ENCODE measurements at regions not wholly inside any gene's neighbourhood (a gene's known extent, or its start where the extent isn't known, plus 50 kb on each side); places are given as distances from the start of the nearest gene placed in this dataset.

DNA sequence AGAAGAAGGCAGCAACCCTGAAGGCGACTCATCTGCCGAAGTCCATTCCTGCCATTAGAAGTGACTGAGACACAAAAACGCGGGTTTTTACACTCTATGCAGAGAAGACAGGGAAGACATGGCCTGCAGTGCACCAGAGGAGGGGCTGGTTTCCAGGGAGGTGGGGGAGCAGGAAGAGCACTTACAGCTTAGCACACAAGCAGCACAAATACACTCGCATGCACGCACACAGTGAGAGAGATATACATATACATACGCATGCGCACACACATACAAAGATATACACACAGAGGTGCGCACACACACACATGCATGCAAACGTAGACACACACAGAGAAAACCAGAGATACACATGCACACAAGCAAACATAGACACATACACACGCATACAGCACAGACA lies 210.9 kb upstream of the CSF3R start:
- no peak overlapping the region for H3K27ac Mint-ChIP-seq (ENCODE audit: low read depth)
- no peaks in the 10 kb centered on the region for H3K36me3 Mint-ChIP-seq (ENCODE audit: insufficient read depth)
- no peak for ATAC-seq (replicated peaks; ENCODE audit: extremely low read depth, poor library complexity, severe bottlenecking)
- no peak for DNase-seq (ENCODE audit: low spot score in 2 of 2)
- H3K27me3 Mint-ChIP-seq: peaks cover 26% of the 10 kb centered on the region
- no peak overlapping the region for H3K4me3 Mint-ChIP-seq
- no peaks in the 10 kb centered on the region for H3K9me3 Mint-ChIP-seq
- no peaks in the 10 kb centered on the region for H3K4me1 Mint-ChIP-seq

DNA sequence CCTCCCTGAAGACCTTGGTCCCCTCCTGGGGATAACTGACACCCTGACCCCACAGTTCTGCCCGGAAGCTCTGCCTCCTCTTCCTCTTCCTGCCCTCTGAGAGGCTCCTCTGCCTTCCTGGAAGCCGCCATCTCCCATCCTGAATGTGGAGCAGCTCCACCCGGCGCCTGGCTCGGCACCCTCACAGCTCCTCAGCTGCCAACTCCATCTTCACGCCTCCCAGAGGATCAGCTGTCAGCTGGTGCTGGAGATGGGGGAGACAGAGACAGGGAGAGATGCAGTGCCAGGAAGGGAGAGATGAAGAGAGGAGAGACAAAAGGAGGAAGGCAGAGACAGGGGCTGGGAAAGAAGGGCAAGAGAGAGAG lies 210.4 kb upstream of the CSF3R start:
- no peak overlapping the region for H3K4me3 Mint-ChIP-seq
- DNase-seq (ENCODE audit: low spot score in 2 of 2) (no peak), ATAC-seq (replicated peaks; ENCODE audit: extremely low read depth, poor library complexity, severe bottlenecking) (no peak)
- no peaks in the 10 kb centered on the region for H3K9me3 Mint-ChIP-seq
- H3K4me1 Mint-ChIP-seq: no peaks in the 10 kb centered on the region
- peaks cover 29% of the 10 kb centered on the region for H3K27me3 Mint-ChIP-seq
- H3K27ac Mint-ChIP-seq (ENCODE audit: low read depth): no peak overlapping the region
- no peaks in the 10 kb centered on the region for H3K36me3 Mint-ChIP-seq (ENCODE audit: insufficient read depth)

DNA sequence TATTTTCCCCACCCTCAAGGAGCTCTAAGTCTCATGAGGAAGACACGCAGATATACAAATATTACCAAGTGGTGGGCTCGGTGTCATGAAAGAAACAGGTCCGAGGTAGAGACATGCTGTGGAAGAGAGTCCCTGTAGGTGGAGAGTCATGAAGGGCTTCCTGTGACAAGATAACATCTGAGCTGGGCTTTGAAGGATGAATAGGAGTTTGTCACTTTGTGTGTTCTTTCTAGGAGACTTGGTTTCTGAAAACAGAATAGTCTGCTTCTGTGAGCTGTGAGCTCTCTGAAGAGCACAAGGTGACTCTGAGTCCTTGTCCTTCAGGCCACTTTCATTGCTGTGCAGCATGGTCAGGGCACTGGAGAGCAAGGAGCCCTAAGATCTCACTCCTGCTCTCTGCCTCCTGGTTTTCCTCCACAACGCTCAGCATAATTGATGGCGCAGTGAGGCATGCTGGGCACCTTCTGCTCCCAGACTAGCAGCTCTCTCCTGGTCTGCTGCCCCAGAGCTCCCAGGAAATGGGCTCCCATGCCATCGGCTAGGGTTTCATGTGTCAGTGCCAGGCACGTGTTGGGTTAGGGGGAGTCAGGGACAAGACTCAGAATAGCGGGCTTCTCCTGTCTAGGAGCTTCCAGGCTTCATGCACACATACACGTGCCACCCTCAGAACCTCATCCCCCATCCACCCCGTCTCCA lies 209.9 kb upstream of the CSF3R start:
- H3K36me3 Mint-ChIP-seq (ENCODE audit: insufficient read depth): no peaks in the 10 kb centered on the region
- no peaks in the 10 kb centered on the region for H3K4me1 Mint-ChIP-seq
- H3K4me3 Mint-ChIP-seq: no peak overlapping the region
- no peak for ATAC-seq (replicated peaks; ENCODE audit: extremely low read depth, poor library complexity, severe bottlenecking)
- H3K27ac Mint-ChIP-seq (ENCODE audit: low read depth): no peak overlapping the region
- DNase-seq (ENCODE audit: low spot score in 2 of 2): no peak
- H3K27me3 Mint-ChIP-seq: peaks cover 34% of the 10 kb centered on the region
- H3K9me3 Mint-ChIP-seq: no peaks in the 10 kb centered on the region

DNA sequence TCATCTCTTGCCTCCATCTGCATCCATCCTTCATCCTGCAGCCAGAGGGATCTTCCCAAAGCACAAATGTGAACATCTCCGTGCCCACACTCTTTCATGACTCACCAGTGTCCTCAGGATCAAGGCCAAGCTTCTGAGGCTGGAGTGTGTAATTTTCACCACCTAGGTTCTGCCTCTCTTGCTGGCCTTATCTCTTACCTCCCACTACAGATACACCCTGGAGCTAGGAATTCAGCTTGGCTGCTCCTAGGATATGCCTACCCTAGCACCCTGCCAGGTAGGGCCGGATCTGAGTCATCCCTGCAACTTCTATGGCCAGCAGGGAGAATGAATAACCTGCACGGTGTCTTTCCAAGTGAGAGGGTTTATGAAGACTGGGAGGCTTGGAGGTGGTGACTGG lies 208.7 kb upstream of the CSF3R start:
- Mint-ChIP-seq H3K4me1 (no peaks in the 10 kb centered on the region), H3K27me3 (peaks cover 41% of the 10 kb centered on the region), H3K9me3 (no peaks in the 10 kb centered on the region), H3K36me3 (ENCODE audit: insufficient read depth) (no peaks in the 10 kb centered on the region), H3K27ac (ENCODE audit: low read depth) (no peak overlapping the region), H3K4me3 (no peak overlapping the region)
- DNase-seq (ENCODE audit: low spot score in 2 of 2) (no peak), ATAC-seq (replicated peaks; ENCODE audit: extremely low read depth, poor library complexity, severe bottlenecking) (no peak)

DNA sequence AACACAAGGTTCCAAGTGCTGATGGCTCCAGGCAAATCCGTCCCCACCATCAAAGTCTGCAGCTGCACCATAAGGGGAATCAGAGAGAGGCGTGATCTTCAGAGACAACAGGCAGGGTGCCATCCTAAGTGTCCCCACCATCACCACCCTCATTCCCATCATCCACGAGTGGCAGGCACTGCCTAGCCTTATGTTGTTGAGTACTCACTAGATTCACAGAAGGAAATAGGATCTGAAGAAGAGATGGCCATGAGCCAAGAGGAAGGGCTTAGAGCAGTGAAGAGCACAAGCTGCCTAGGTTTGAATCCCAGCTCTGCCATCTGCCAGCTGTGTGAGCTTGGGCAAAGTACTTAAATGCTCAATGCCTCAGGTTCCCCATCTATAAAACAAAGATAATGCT lies 207.3 kb upstream of the CSF3R start:
- no peaks in the 10 kb centered on the region for H3K4me1 Mint-ChIP-seq
- no peak overlapping the region for H3K4me3 Mint-ChIP-seq
- no peak for DNase-seq (ENCODE audit: low spot score in 2 of 2)
- H3K27ac Mint-ChIP-seq (ENCODE audit: low read depth): no peak overlapping the region
- H3K9me3 Mint-ChIP-seq: no peaks in the 10 kb centered on the region
- ATAC-seq (replicated peaks; ENCODE audit: extremely low read depth, poor library complexity, severe bottlenecking): no peak
- H3K36me3 Mint-ChIP-seq (ENCODE audit: insufficient read depth): no peaks in the 10 kb centered on the region
- peaks cover 31% of the 10 kb centered on the region for H3K27me3 Mint-ChIP-seq

DNA sequence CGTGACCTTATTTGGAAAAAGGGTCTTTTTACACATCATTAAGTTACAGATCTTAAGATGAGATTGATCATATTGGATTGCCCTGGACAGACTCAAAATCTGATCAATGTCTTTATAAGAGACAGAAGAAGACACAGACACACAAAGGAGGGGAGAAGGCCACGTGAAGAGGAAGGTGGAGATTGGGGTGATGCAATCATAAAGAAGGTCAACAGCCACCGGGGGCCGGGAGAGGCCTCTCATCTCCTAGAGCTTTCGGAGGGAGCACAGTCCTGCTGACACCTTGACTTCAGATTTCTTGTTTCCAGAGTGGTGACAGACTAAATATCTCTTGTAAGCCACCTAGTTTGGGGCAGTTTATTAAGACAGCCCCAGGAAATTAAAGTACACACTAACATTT lies 204.6 kb upstream of the CSF3R start:
- Mint-ChIP-seq H3K4me3 (no peak overlapping the region), H3K36me3 (ENCODE audit: insufficient read depth) (no peaks in the 10 kb centered on the region), H3K9me3 (no peaks in the 10 kb centered on the region), H3K4me1 (no peaks in the 10 kb centered on the region), H3K27me3 (peaks cover 33% of the 10 kb centered on the region), H3K27ac (ENCODE audit: low read depth) (no peak overlapping the region)
- ATAC-seq (replicated peaks; ENCODE audit: extremely low read depth, poor library complexity, severe bottlenecking) (no peak), DNase-seq (ENCODE audit: low spot score in 2 of 2) (no peak)

DNA sequence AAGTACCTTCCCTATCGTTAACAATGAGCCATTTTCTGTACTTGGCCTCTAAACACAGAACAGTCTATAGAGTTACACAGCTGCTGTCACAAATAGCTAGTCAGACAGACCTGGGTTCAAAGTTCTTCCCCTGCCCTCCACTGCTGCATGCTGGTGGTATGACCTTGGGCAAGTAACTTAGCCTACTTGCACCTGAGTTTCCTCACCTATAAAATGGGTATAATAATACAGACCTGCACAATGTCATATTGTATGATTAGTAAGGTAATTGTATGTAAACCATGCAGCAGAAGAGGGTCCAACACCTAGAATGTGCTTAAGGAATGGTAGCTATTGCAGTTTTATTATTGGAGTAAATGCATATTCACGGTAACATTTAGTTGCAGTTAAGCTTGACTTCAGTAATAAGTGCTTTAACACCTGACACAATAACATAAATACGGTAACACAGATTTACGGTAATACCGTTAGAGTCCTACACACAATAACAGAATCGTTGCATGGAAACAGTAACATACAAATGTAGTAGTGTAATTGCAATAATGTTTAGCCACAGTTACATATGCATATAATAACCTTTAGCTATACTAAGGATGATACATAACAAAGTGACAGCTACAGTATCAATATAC lies 193.3 kb upstream of the CSF3R start:
- H3K27me3 Mint-ChIP-seq: peaks cover 24% of the 10 kb centered on the region
- DNase-seq (ENCODE audit: low spot score in 2 of 2) (no peak), ATAC-seq (replicated peaks; ENCODE audit: extremely low read depth, poor library complexity, severe bottlenecking) (no peak)
- no peak overlapping the region for H3K27ac Mint-ChIP-seq (ENCODE audit: low read depth)
- no peak overlapping the region for H3K4me3 Mint-ChIP-seq
- H3K36me3 Mint-ChIP-seq (ENCODE audit: insufficient read depth): no peaks in the 10 kb centered on the region
- no peaks in the 10 kb centered on the region for H3K9me3 Mint-ChIP-seq
- no peaks in the 10 kb centered on the region for H3K4me1 Mint-ChIP-seq

DNA sequence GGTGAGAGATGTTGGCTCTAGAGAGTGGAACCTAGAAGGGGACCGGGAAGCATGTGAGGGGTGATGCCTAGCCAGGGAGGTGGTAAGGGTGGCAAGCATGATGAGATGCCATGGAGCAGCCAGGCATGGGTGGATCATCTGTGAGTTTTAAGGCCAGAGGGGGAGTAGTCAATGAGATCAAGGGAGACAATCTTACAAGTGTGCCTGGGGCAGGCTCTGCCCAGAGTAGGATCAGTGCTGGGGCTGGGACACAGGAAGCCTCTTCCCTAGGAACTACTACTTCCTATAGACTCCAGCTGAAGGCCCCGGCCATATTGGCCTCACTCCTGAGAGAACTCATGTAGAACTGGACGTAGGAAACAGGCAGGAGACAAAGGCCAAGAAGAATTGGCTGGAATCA lies 192.4 kb upstream of the CSF3R start:
- peaks cover 24% of the 10 kb centered on the region for H3K27me3 Mint-ChIP-seq
- no peaks in the 10 kb centered on the region for H3K9me3 Mint-ChIP-seq
- ATAC-seq (replicated peaks; ENCODE audit: extremely low read depth, poor library complexity, severe bottlenecking): no peak
- H3K36me3 Mint-ChIP-seq (ENCODE audit: insufficient read depth): no peaks in the 10 kb centered on the region
- no peak overlapping the region for H3K27ac Mint-ChIP-seq (ENCODE audit: low read depth)
- H3K4me1 Mint-ChIP-seq: no peaks in the 10 kb centered on the region
- no peak overlapping the region for H3K4me3 Mint-ChIP-seq
- no peak for DNase-seq (ENCODE audit: low spot score in 2 of 2)

DNA sequence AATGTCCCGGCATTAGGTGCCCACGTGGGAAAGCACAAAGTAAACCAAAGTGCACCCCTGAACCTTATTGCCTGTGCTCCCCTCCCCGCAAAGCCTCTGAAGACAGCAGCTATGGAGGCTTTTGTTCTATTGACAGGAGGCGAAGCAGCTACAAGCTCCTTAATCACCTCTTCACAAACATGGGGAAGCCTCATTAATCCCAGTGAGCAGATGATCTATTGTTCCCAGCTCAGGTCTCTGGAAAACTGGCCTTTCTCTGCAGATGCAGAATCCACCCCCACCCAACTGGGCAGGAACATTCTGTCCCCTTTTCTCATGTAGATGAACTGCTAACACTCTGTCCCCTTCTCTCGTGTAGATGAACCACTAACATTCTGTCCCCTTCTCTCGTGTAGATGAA lies 190.5 kb upstream of the CSF3R start:
- H3K36me3 Mint-ChIP-seq (ENCODE audit: insufficient read depth): no peaks in the 10 kb centered on the region
- no peak overlapping the region for H3K4me3 Mint-ChIP-seq
- peaks cover 36% of the 10 kb centered on the region for H3K27me3 Mint-ChIP-seq
- ATAC-seq (replicated peaks; ENCODE audit: extremely low read depth, poor library complexity, severe bottlenecking) (no peak), DNase-seq (ENCODE audit: low spot score in 2 of 2) (no peak)
- no peaks in the 10 kb centered on the region for H3K4me1 Mint-ChIP-seq
- no peak overlapping the region for H3K27ac Mint-ChIP-seq (ENCODE audit: low read depth)
- no peaks in the 10 kb centered on the region for H3K9me3 Mint-ChIP-seq

DNA sequence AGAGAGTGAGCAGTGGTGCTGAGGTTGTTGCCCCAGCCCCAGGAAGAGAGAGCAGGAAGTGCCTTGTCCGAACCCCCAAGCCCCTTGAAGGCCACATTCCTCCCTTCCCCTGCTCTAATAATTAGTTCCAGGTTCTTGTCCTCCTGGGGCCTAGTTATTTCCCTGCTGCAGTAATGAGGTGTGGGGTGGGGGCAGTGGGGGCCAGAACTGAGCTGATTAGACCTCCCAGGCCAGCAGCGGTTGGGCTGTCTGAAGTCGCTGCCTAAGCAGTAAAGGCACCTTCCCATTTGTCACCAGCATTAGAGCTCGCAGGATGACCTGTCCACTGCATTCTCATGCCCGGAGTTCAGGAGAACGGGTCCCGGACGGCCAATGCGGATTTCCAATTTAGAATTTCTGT lies 186.5 kb upstream of the CSF3R start:
- no peak overlapping the region for H3K4me3 Mint-ChIP-seq
- H3K36me3 Mint-ChIP-seq (ENCODE audit: insufficient read depth): no peaks in the 10 kb centered on the region
- H3K4me1 Mint-ChIP-seq: no peaks in the 10 kb centered on the region
- DNase-seq (ENCODE audit: low spot score in 2 of 2) (no peak), ATAC-seq (replicated peaks; ENCODE audit: extremely low read depth, poor library complexity, severe bottlenecking) (no peak)
- no peaks in the 10 kb centered on the region for H3K9me3 Mint-ChIP-seq
- no peak overlapping the region for H3K27ac Mint-ChIP-seq (ENCODE audit: low read depth)
- peaks cover 35% of the 10 kb centered on the region for H3K27me3 Mint-ChIP-seq

DNA sequence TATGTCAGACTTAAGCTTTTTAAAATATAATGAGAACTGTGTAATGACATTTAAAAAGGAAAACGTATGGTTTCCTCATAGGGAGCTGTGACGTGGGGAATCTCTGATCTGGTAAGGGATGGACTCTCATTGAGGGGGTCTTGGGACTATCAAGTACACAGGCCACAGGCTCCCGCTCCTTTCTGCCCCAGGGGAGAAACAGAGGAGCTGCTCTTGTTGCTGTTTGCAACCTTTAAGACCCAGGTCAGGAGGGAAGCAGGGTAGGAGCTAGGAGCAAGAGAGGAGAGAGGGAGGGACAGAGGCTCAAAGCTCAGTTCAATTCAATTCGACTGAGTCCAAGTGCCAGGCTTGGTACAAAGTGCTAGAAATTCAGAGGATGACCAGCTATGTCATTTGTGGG lies 185.1 kb upstream of the CSF3R start:
- DNase-seq (ENCODE audit: low spot score in 2 of 2) (no peak), ATAC-seq (replicated peaks; ENCODE audit: extremely low read depth, poor library complexity, severe bottlenecking) (no peak)
- H3K4me3 Mint-ChIP-seq: no peak overlapping the region
- no peaks in the 10 kb centered on the region for H3K36me3 Mint-ChIP-seq (ENCODE audit: insufficient read depth)
- H3K27me3 Mint-ChIP-seq: peaks cover 35% of the 10 kb centered on the region
- H3K4me1 Mint-ChIP-seq: no peaks in the 10 kb centered on the region
- H3K27ac Mint-ChIP-seq (ENCODE audit: low read depth): no peak overlapping the region
- H3K9me3 Mint-ChIP-seq: no peaks in the 10 kb centered on the region

DNA sequence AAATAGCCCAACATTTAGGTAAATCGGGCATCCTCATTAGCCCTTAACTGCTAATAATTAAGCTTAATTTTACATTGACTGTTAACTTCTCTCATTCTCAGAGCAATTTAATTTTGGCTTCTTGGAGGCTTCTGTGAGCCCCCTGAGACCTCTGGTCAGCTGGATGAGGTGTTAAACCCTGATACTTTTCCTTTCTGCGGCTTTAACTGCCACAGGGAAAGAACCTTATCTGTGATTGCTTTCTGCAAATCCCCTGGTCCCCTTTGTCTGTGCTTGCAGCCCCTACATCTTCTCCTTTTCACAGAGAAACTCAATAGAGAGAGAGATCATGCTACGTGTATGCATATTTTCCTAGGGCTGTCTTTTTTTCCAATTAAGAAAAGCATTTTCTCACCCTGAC lies 184.5 kb upstream of the CSF3R start:
- ATAC-seq (replicated peaks; ENCODE audit: extremely low read depth, poor library complexity, severe bottlenecking): no peak
- Mint-ChIP-seq H3K27ac (ENCODE audit: low read depth) (no peak overlapping the region), H3K4me1 (no peaks in the 10 kb centered on the region), H3K4me3 (no peak overlapping the region), H3K9me3 (no peaks in the 10 kb centered on the region), H3K27me3 (peaks cover 39% of the 10 kb centered on the region), H3K36me3 (ENCODE audit: insufficient read depth) (no peaks in the 10 kb centered on the region)
- no peak for DNase-seq (ENCODE audit: low spot score in 2 of 2)

DNA sequence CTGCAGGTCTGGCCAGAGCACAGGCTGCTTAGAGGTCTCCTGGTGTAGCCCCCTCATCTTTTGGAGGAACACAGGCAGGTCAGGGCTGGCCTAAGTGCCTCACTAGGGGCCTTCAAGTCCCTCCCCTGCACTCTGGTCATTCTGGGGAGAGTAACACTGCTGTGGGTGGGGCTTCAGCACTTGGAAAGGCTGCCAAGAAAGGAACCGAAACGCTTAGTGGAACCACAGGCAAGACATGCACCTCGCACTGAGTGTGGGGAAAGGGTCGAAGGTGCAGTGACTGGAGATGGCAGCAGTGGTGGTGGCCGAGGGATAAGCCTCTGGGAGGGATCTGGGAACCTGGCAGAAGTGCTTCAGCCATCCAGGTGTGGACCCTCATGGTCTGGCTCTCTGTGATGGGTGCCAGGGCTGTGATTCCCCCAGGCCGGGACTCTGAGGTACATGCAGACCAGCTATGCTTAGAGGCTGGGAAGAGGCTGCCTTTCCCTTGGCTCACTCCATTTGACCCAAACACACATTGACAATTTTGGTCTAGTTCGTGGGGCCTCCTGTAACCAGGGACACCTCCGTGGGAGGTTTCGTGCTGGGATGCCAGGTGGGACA lies 182.9 kb upstream of the CSF3R start:
- DNase-seq (ENCODE audit: low spot score in 2 of 2) (no peak), ATAC-seq (replicated peaks; ENCODE audit: extremely low read depth, poor library complexity, severe bottlenecking) (no peak)
- Mint-ChIP-seq H3K4me3 (no peak overlapping the region), H3K4me1 (no peaks in the 10 kb centered on the region), H3K36me3 (ENCODE audit: insufficient read depth) (no peaks in the 10 kb centered on the region), H3K27me3 (peaks cover 56% of the 10 kb centered on the region), H3K9me3 (no peaks in the 10 kb centered on the region), H3K27ac (ENCODE audit: low read depth) (no peak overlapping the region)

Data from central memory CD8-positive, alpha-beta T cell (primary cell).